Left renal cortex interstitium (tissue), 4 donors: ENCODE measurements at regions not wholly inside any gene's neighbourhood (a gene's known extent, or its start where the extent isn't known, plus 50 kb on each side); places are given as distances from the start of the nearest gene placed in this dataset.
"Not testable (repeated sequence)": the region's sequence is repeated elsewhere in the genome, so short reads cannot be mapped to it uniquely, and the experiment has no call there.

Experiments used
- DNase-seq, 4 donors: peaks; one replicate each; pipeline ENCODE4 v3.0.0-alpha.2; 2013; ENCODE audit warnings: low read depth in 4 of 4, low spot score in 2 of 4, missing footprints in 1 of 4

GRCh38 chr2:76697439-76697838, 824.7 kb downstream of the LRRTM4 start:
- not testable (repeated sequence) for DNase-seq

GRCh38 chr2:76692908-76693307, 829.3 kb downstream of the LRRTM4 start:
- DNase-seq: no peak

- DNase-seq: no peak
Observed at GRCh38 chr2:76688732-76689131, 833.4 kb downstream of the LRRTM4 start.

- DNase-seq: no peak
Observed at GRCh38 chr2:76687923-76688322, 834.3 kb downstream of the LRRTM4 start.

- DNase-seq: no peak
Observed at GRCh38 chr2:76684756-76685155, 837.4 kb downstream of the LRRTM4 start.

GRCh38 chr2:76679025-76679396, 843.2 kb downstream of the LRRTM4 start:
- no peak for DNase-seq

- DNase-seq: no peak
Observed at GRCh38 chr2:76678383-76679024, 843.7 kb downstream of the LRRTM4 start.

GRCh38 chr2:76675212-76675611, 847.0 kb downstream of the LRRTM4 start:
- no peak for DNase-seq

GRCh38 chr2:76672798-76673197, 849.4 kb downstream of the LRRTM4 start:
- DNase-seq: no peak

GRCh38 chr2:76669966-76670465, 852.2 kb downstream of the LRRTM4 start:
- no peak for DNase-seq

GRCh38 chr2:76668279-76668678, 853.9 kb downstream of the LRRTM4 start:
- DNase-seq: no peak

GRCh38 chr2:76667821-76668271, 854.3 kb downstream of the LRRTM4 start:
- no peak for DNase-seq

GRCh38 chr2:76642129-76642528, 880.0 kb downstream of the LRRTM4 start:
- DNase-seq: no peak

- DNase-seq: no peak
Observed at GRCh38 chr2:76641506-76641905, 880.7 kb downstream of the LRRTM4 start.

GRCh38 chr2:76640905-76641304, 881.3 kb downstream of the LRRTM4 start:
- DNase-seq: no peak

GRCh38 chr2:76639171-76639680, 883.0 kb downstream of the LRRTM4 start:
- no peak for DNase-seq

- DNase-seq: no peak
Observed at GRCh38 chr2:76633276-76633921, 888.8 kb downstream of the LRRTM4 start.

GRCh38 chr2:76625101-76625500, 897.1 kb downstream of the LRRTM4 start:
- DNase-seq: no peak

GRCh38 chr2:76613330-76613729, 902.6 kb upstream of the GCFC2 start:
- DNase-seq: no peak

GRCh38 chr2:76612764-76613163, 902.0 kb upstream of the GCFC2 start:
- DNase-seq: no peak

GRCh38 chr2:76610451-76610850, 899.7 kb upstream of the GCFC2 start:
- DNase-seq: no peak

- peak; percentile 45 to 77 (median 55) for DNase-seq
Observed at GRCh38 chr2:76599732-76600368, 889.1 kb upstream of the GCFC2 start.
